GM23338 (cell line): ENCODE measurements at regions not wholly inside any gene's neighbourhood (a gene's known extent, or its start where the extent isn't known, plus 50 kb on each side); places are given as distances from the start of the nearest gene placed in this dataset.

Source experiments
- ATAC-seq: fragments of 200-7000 bp; cut with Tn5 transposase; 3 replicates; pipeline ENCODE4 v1.9.1; 2020
- DNase-seq: peaks from one replicate; pipeline ENCODE4 v3.0.0-alpha.2; 2015; ENCODE audit warnings: low spot score
- H2AFZ ChIP-seq: fragments of 200-600 bp; sonication (generic); 2 replicates; pipeline ENCODE4 v1.8.0; 2016; ENCODE audit warnings: antibody characterized with exemption, mild to moderate bottlenecking, moderate library complexity
- H3F3A ChIP-seq: fragments of 200-600 bp; sonication (generic); replicated peaks from 2 replicates; pipeline ENCODE4 v1.8.0; 2017; ENCODE audit warnings: antibody characterized with exemption, mixed run types, low read depth
- H3K27ac ChIP-seq: fragments of 200-600 bp; sonication (generic); 2 replicates; pipeline ENCODE4 v1.6.1; 2016; ENCODE audit warnings: low read depth
- H3K27me3 ChIP-seq: fragments of 200-600 bp; sonication (generic); 2 replicates; pipeline ENCODE4 v1.8.0; 2016; ENCODE audit warnings: mild to moderate bottlenecking, mixed run types, moderate library complexity; ENCODE audit not compliant: insufficient read depth
- H3K36me3 ChIP-seq: fragments of 200-600 bp; sonication (generic); 2 replicates; pipeline ENCODE4 v1.8.0; 2016; ENCODE audit warnings: mild to moderate bottlenecking; ENCODE audit not compliant: insufficient read depth
- H3K4me1 ChIP-seq: fragments of 200-600 bp; sonication (generic); 2 replicates; pipeline ENCODE4 v1.8.0; 2016; ENCODE audit warnings: mild to moderate bottlenecking, moderate library complexity; ENCODE audit not compliant: insufficient read depth
- H3K4me2 ChIP-seq: fragments of 200-600 bp; sonication (generic); 2 replicates; pipeline ENCODE4 v1.7.1; 2017; ENCODE audit warnings: mixed run types
- H3K4me3 ChIP-seq: fragments of 200-600 bp; sonication (generic); 2 replicates; pipeline ENCODE4 v1.6.1; 2016; ENCODE audit warnings: mixed run types
- H3K79me2 ChIP-seq: fragments of 200-600 bp; sonication (generic); replicated peaks from 2 replicates; pipeline ENCODE4 v1.8.0; 2017; ENCODE audit warnings: mild to moderate bottlenecking; ENCODE audit not compliant: insufficient read depth
- H3K9me2 ChIP-seq: fragments of 200-600 bp; sonication (generic); 2 replicates; pipeline ENCODE4 v1.8.0; 2017; ENCODE audit not compliant: insufficient read depth
- H4K20me1 ChIP-seq: fragments of 200-600 bp; sonication (generic); replicated peaks from 2 replicates; pipeline ENCODE4 v1.8.0; 2017; ENCODE audit warnings: mild to moderate bottlenecking; ENCODE audit not compliant: insufficient read depth
- H3K27ac Mint-ChIP-seq: 2 replicates; pipeline ENCODE4 v1.8.0; 2020; ENCODE audit warnings: inconsistent platforms, mild to moderate bottlenecking, moderate library complexity, mixed read lengths
- H3K27me3 Mint-ChIP-seq: 3 replicates; pipeline ENCODE4 v1.8.0; 2022; ENCODE audit warnings: low read depth, mild to moderate bottlenecking, moderate library complexity, mixed read lengths, inconsistent platforms; ENCODE audit not compliant: insufficient read depth, poor library complexity
- H3K36me3 Mint-ChIP-seq: 3 replicates; pipeline ENCODE4 v1.8.0; 2021; ENCODE audit warnings: low read depth, mild to moderate bottlenecking, inconsistent platforms, moderate library complexity, mixed read lengths
- H3K4me1 Mint-ChIP-seq: 3 replicates; pipeline ENCODE4 v1.8.0; 2020; ENCODE audit warnings: mild to moderate bottlenecking, inconsistent platforms, mixed read lengths
- H3K4me3 Mint-ChIP-seq: 3 replicates; pipeline ENCODE4 v1.8.0; 2021; ENCODE audit warnings: moderate library complexity, mild to moderate bottlenecking, inconsistent platforms, mixed read lengths
- H3K9me3 Mint-ChIP-seq: 3 replicates; pipeline ENCODE4 v1.8.0; 2020; ENCODE audit warnings: moderate library complexity, mild to moderate bottlenecking, inconsistent platforms, mixed read lengths
- CREB1 ChIP-seq: fragments of 250-450 bp; sonication (Bioruptor Pico); IDR thresholded peaks from 2 replicates; pipeline ENCODE4 v1.5.0; 2020; ENCODE audit warnings: low read depth, mild to moderate bottlenecking, moderate library complexity
- ETS1 ChIP-seq: IDR thresholded peaks from 2 replicates; pipeline ENCODE4 v1.6.1; 2016; ENCODE audit warnings: antibody characterized with exemption
- EZH2 ChIP-seq: fragments of 200-600 bp; sonication (generic); IDR thresholded peaks from one replicate; pipeline ENCODE4 v1.8.0; 2017; ENCODE audit warnings: antibody characterized with exemption, mild to moderate bottlenecking, low read depth; ENCODE audit not compliant: unreplicated experiment
- EZH2phosphoT487 ChIP-seq: fragments of 200-600 bp; sonication (generic); IDR thresholded peaks from one replicate; pipeline ENCODE4 v1.8.1; 2018; ENCODE audit warnings: antibody characterized with exemption; ENCODE audit not compliant: unreplicated experiment
- JUNB ChIP-seq: IDR thresholded peaks from one replicate; pipeline ENCODE4 v1.6.1; 2016; ENCODE audit warnings: antibody characterized with exemption; ENCODE audit not compliant: unreplicated experiment
- NANOG ChIP-seq: IDR thresholded peaks from 2 replicates; pipeline ENCODE4 v1.6.1; 2016; ENCODE audit warnings: antibody characterized with exemption, borderline replicate concordance
- REST ChIP-seq: IDR thresholded peaks from one replicate; pipeline ENCODE4 v1.6.1; 2018; ENCODE audit warnings: antibody characterized with exemption; ENCODE audit not compliant: unreplicated experiment
- STAT1 ChIP-seq: IDR thresholded peaks from one replicate; pipeline ENCODE4 v1.6.1; 2016; ENCODE audit warnings: antibody characterized with exemption; ENCODE audit not compliant: unreplicated experiment
- ZNF114 ChIP-seq: fragments of 250-450 bp; sonication (Bioruptor Pico); IDR thresholded peaks from 2 replicates; pipeline ENCODE4 v1.5.0; 2020; ENCODE audit warnings: mild to moderate bottlenecking, moderate library complexity
- ZNF331 ChIP-seq: fragments of 250-450 bp; sonication (Bioruptor Pico); IDR thresholded peaks from 2 replicates; pipeline ENCODE4 v1.5.0; 2020; ENCODE audit warnings: low read depth, mild to moderate bottlenecking, moderate library complexity
- ZNF462 ChIP-seq: fragments of 250-450 bp; sonication (Bioruptor Pico); IDR thresholded peaks from 2 replicates; pipeline ENCODE4 v1.5.0; 2020; ENCODE audit warnings: mild to moderate bottlenecking, moderate library complexity
- TF ChIP-seq, protein P1 (sequence below), 2 experiments: fragments of 200-600 bp in 1 of 2; sonication (generic) in 1 of 2; conservative IDR thresholded peaks; 2 replicates each; pipeline versions ENCODE4 v1.5.1 to v1.6.1; 2016 to 2017; ENCODE audit warnings: antibody characterized with exemption in 2 of 2, low read depth in 2 of 2, mild to moderate bottlenecking in 2 of 2, moderate library complexity in 1 of 2

GRCh38 chr11:111120696-111121302, 124.7 kb upstream of the POU2AF2 start:
- no peak overlapping the region for H3K27ac Mint-ChIP-seq
- no peak for TF ChIP-seq ZNF114 (CRISPR knock-in tag)
- no peak for TF ChIP-seq EZH2
- no peak for TF ChIP-seq STAT1
- no peak for TF ChIP-seq EZH2phosphoT487
- TF ChIP-seq REST = no peak
- no peak for TF ChIP-seq CREB1 (CRISPR knock-in tag)
- no peak for TF ChIP-seq JUNB
- no peak for TF ChIP-seq ZNF462 (CRISPR knock-in tag)
- no peak for TF ChIP-seq NANOG
- TF ChIP-seq ETS1 = no peak
- TF ChIP-seq, protein P1, sequence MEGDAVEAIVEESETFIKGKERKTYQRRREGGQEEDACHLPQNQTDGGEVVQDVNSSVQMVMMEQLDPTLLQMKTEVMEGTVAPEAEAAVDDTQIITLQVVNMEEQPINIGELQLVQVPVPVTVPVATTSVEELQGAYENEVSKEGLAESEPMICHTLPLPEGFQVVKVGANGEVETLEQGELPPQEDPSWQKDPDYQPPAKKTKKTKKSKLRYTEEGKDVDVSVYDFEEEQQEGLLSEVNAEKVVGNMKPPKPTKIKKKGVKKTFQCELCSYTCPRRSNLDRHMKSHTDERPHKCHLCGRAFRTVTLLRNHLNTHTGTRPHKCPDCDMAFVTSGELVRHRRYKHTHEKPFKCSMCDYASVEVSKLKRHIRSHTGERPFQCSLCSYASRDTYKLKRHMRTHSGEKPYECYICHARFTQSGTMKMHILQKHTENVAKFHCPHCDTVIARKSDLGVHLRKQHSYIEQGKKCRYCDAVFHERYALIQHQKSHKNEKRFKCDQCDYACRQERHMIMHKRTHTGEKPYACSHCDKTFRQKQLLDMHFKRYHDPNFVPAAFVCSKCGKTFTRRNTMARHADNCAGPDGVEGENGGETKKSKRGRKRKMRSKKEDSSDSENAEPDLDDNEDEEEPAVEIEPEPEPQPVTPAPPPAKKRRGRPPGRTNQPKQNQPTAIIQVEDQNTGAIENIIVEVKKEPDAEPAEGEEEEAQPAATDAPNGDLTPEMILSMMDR (conservative IDR thresholded peaks at IDR 0.05; ENCODE audit: low read depth in 2 of 2) = no peak
- no peak for TF ChIP-seq ZNF331 (CRISPR knock-in tag)
- ATAC-seq (no peak), DNase-seq (no peak)
- H3K9me2 ChIP-seq = no peaks in the 10 kb centered on the region
- H2AFZ ChIP-seq = 0 out of 2 replicates have a peak overlapping the region, but pooled peaks have one; percentile 28
- H3K4me1 Mint-ChIP-seq = no peaks in the 10 kb centered on the region
- H3K27me3 ChIP-seq = no peaks in the 10 kb centered on the region
- no peaks in the 10 kb centered on the region for H3K4me1 ChIP-seq
- no peaks in the 10 kb centered on the region for H4K20me1 ChIP-seq
- no peaks in the 10 kb centered on the region for H3F3A ChIP-seq
- no peaks in the 10 kb centered on the region for H3K9me3 Mint-ChIP-seq
- H3K27me3 Mint-ChIP-seq = peaks cover 2% of the 10 kb centered on the region
- no peak overlapping the region for H3K4me2 ChIP-seq
- H3K27ac ChIP-seq = no peak overlapping the region
- H3K36me3 ChIP-seq = no peaks in the 10 kb centered on the region
- H3K79me2 ChIP-seq = no peaks in the 10 kb centered on the region
- no peak overlapping the region for H3K4me3 Mint-ChIP-seq
- no peaks in the 10 kb centered on the region; the same call in 2 of the 3 replicates for H3K36me3 Mint-ChIP-seq
- H3K4me3 ChIP-seq = no peak overlapping the region
